Spleen (tissue), 11 donors: ENCODE measurements at regions not wholly inside any gene's neighbourhood (a gene's known extent, or its start where the extent isn't known, plus 50 kb on each side); places are given as distances from the start of the nearest gene placed in this dataset.

Experiments used
- DNase-seq: peaks from one replicate; pipeline ENCODE4 v3.0.0-alpha.2; 2020
- H3K27ac ChIP-seq, 8 donors: fragments of 200-600 bp; sonication (generic) in 7 of 8; 1 replicate in 4 of 8; 2 replicates in 4 of 8; pipeline versions ENCODE4 v1.5.0 to v1.8.0; 2016 to 2021; ENCODE audit warnings: inconsistent platforms in 4 of 8, mild to moderate bottlenecking in 4 of 8, moderate library complexity in 1 of 8
- H3K27me3 ChIP-seq, 7 donors: fragments of 200-600 bp; sonication (generic) in 6 of 7; replicated peaks in 1 of 7; 1 replicate in 4 of 7; 2 replicates in 3 of 7; pipeline versions ENCODE4 v1.5.0 to v1.8.0; 2016 to 2021; ENCODE audit warnings: inconsistent platforms in 3 of 7, mild to moderate bottlenecking in 1 of 7
- H3K36me3 ChIP-seq, 6 donors: fragments of 200-600 bp; sonication (generic) in 5 of 6; 1 replicate in 4 of 6; 2 replicates in 2 of 6; pipeline versions ENCODE4 v1.5.0 to v1.8.0; 2016 to 2021; ENCODE audit warnings: inconsistent platforms in 2 of 6
- H3K4me1 ChIP-seq, 6 donors: fragments of 200-600 bp; sonication (generic) in 5 of 6; 1 replicate in 3 of 6; 2 replicates in 3 of 6; pipeline versions ENCODE4 v1.5.0 to v1.8.0; 2016 to 2021; ENCODE audit warnings: inconsistent platforms in 3 of 6
- H3K4me3 ChIP-seq, 8 donors: fragments of 200-600 bp; sonication (generic) in 7 of 8; 1 replicate in 4 of 8; 2 replicates in 4 of 8; pipeline versions ENCODE4 v1.5.0 to v1.8.0; 2016 to 2021; ENCODE audit warnings: inconsistent platforms in 4 of 8, mild to moderate bottlenecking in 4 of 8, moderate library complexity in 2 of 8
- H3K9me3 ChIP-seq, 8 donors: fragments of 200-600 bp; sonication (generic) in 7 of 8; 1 replicate in 4 of 8; 2 replicates in 4 of 8; pipeline versions ENCODE4 v1.5.0 to v1.8.0; 2016 to 2021; ENCODE audit warnings: inconsistent platforms in 4 of 8
- POLR2A ChIP-seq, 3 donors: fragments of 450-650 bp; IDR thresholded peaks; one replicate each; pipeline ENCODE4 v1.5.1; 2017; ENCODE audit warnings: antibody characterized with exemption in 3 of 3, mild to moderate bottlenecking in 1 of 3
- POLR2AphosphoS5 ChIP-seq, 3 donors: sonication (generic); formaldehyde crosslinking; IDR thresholded peaks; one replicate each; pipeline ENCODE4 v1.5.1; 2017; ENCODE audit warnings: antibody characterized with exemption in 3 of 3
- WGBS, 5 donors: extraction: QIAGEN DNeasy Blood & Tissue Kit in 3 of 5; methylation state at CpG; one replicate each; pipeline versions ENCODE4 v1.1.5 to v1.1.7; 2013 to 2018; 5-methylcytosine and 5-hydroxymethylcytosine counted together
- intact Hi-C: fragments of 100-400 bp; cut with DNase I; formaldehyde crosslinking; loops from one replicate; pipeline ENCODE4 v1.15.0; 2023; ENCODE audit warnings: low total_unique reads
- TF ChIP-seq, protein P1 (sequence below), 11 experiments: fragments of 200-600 bp in 7 of 11; fragments of 450-650 bp in 4 of 11; sonication (generic) in 4 of 11; IDR thresholded peaks in 8 of 11; conservative IDR thresholded peaks in 3 of 11; 1 replicate in 7 of 11; 2 replicates in 4 of 11; pipeline versions ENCODE4 v1.4.0 to v1.8.0; 2016 to 2021; ENCODE audit warnings: antibody characterized with exemption in 11 of 11, inconsistent platforms in 4 of 11, mild to moderate bottlenecking in 1 of 11
- donor health status: healthy with polysubstance abuse.
- donor health status: DM: no; HTN: no; CAD: no; lungs with moderate emphysema.
- donor health status: DM: no; HTN: no; CAD: no.
- donor health status: Bipolar disorder and iron deficiency.
- donor health status: healthy.
- donor health status: DM: no; HTN: no; CAD: no.
- donor health status: DM: yes; HTN: yes; CAD: no.

DNA sequence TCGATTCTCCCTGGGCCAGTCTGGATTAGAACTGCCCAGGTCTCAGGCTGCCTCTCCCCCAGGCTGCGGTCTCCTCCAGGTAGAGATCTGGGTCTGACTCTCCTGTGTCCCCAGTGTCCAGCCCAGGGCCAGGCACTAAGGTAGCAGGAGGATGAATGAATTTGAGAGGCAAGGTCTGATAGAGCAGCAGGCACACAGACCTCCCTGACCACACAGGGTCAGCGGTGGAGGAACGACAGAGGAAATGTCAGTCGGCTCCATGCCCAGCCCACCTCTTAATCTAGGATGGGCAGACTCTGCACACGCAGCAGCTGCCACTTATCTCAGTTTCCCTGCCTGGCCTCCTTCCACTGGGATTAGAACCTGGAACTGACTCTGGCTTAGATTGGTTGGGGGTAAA, 272.7 kb upstream of the MVB12B start:
- TF ChIP-seq POLR2A (IDR thresholded peaks at IDR 0.05) (no peak), POLR2AphosphoS5 (IDR thresholded peaks at IDR 0.05) (no peak)
- TF ChIP-seq, protein P1, sequence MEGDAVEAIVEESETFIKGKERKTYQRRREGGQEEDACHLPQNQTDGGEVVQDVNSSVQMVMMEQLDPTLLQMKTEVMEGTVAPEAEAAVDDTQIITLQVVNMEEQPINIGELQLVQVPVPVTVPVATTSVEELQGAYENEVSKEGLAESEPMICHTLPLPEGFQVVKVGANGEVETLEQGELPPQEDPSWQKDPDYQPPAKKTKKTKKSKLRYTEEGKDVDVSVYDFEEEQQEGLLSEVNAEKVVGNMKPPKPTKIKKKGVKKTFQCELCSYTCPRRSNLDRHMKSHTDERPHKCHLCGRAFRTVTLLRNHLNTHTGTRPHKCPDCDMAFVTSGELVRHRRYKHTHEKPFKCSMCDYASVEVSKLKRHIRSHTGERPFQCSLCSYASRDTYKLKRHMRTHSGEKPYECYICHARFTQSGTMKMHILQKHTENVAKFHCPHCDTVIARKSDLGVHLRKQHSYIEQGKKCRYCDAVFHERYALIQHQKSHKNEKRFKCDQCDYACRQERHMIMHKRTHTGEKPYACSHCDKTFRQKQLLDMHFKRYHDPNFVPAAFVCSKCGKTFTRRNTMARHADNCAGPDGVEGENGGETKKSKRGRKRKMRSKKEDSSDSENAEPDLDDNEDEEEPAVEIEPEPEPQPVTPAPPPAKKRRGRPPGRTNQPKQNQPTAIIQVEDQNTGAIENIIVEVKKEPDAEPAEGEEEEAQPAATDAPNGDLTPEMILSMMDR (IDR thresholded peaks at IDR 0.05 in 8 of 11, conservative IDR thresholded peaks at IDR 0.05 in 3 of 11) = no peak
- DNase-seq = no peak
- Histone ChIP-seq H3K27me3 (peaks cover 0 to 55% (median 5%) of the 10 kb centered on the region in 7 donors), H3K27ac (no peak overlapping the region), H3K4me3 (no peak overlapping the region), H3K36me3 (no peaks in the 10 kb centered on the region), H3K4me1 (no peaks in the 10 kb centered on the region), H3K9me3 (no peaks in the 10 kb centered on the region)
- intact Hi-C loops = no loop called here
- 36 to 62% (median 46%) methylated on average over 6 of the region's 6 CpGs for WGBS, 5 donors

DNA sequence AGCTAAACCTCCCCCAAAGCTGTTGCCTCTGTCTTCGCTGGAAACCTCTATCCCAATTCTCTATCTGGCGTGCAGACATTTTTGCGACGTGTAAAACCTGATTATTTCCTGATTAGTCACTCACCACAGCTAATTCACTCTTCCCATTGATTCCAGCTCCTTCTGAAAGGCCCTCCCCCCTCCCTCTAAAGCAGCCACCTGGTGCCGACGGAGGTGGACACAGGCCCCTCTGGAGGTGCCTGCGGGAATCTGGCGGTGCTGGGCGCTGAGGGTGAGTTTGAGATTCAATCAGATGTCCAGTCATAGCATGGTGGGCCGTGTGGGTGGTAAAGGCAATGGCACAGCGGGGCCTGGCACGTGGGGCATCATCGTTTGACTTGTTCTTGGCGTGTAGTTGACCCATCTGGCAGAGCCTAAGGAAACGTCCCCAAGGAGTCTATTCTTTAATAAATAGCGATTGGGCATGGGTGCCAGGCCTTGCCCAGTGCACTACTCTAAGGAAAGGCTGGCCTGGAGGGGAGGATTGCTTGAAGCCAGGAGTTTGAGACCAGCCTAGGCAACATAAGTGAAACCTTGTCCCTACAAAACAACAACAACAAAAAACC, 271.1 kb upstream of the MVB12B start:
- peak; percentile 30 for DNase-seq
- Histone ChIP-seq H3K27me3 (peaks cover 0 to 59% (median 5%) of the 10 kb centered on the region in 7 donors), H3K27ac (no peak overlapping the region), H3K36me3 (no peaks in the 10 kb centered on the region), H3K4me1 (no peaks in the 10 kb centered on the region), H3K4me3 (no peak overlapping the region), H3K9me3 (no peaks in the 10 kb centered on the region)
- 79 to 86% (median 81%) methylated on average over 16 of the region's 16 CpGs for WGBS, 5 donors
- TF ChIP-seq POLR2A (IDR thresholded peaks at IDR 0.05) = no peak
- no peak for TF ChIP-seq POLR2AphosphoS5 (IDR thresholded peaks at IDR 0.05)
- TF ChIP-seq, protein P1 (IDR thresholded peaks at IDR 0.05 in 8 of 11, conservative IDR thresholded peaks at IDR 0.05 in 3 of 11) = no peak
- intact Hi-C loops = no loop called here

DNA sequence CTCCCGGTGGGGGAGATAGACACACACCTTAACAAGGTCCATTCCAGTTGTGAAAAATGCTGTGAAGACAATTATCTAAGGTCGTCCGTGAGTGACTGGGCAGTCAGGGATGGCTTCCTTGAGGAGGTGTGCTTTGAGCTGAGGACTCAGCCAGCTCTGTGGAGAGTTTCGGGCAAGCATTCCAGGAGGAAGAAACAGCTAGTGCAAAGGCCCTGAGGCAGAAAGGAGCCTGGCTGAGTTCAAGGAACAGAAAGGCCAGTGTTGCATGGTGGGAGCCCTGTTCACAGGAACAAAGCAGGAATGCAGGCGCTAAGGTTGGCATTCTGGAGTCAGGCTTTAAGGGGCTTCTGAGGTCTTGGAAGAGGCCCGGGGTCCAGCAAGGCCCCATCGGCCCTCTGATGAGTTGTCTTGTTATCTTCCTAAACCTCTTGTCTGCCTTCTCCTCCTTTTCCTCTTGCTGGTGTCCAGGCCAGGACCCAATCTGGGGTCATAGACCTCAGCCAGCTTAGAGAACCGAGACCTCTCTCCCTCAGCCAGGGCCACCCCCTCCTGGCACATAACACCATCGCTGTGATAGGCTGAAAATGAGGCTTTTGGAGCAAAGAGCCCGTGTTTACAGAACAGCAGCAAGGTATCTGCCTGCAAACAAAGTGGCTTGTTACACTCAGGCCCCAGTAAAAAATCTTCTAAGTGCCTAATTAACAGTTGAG, 270.2 kb upstream of the MVB12B start:
- Histone ChIP-seq H3K27ac (no peak overlapping the region), H3K4me1 (no peaks in the 10 kb centered on the region), H3K9me3 (no peaks in the 10 kb centered on the region), H3K36me3 (no peaks in the 10 kb centered on the region), H3K4me3 (no peak overlapping the region), H3K27me3 (peaks cover 0 to 51% (median 5%) of the 10 kb centered on the region in 7 donors)
- TF ChIP-seq, protein P1 (IDR thresholded peaks at IDR 0.05 in 8 of 11, conservative IDR thresholded peaks at IDR 0.05 in 3 of 11) = no peak
- TF ChIP-seq POLR2AphosphoS5 (IDR thresholded peaks at IDR 0.05) = no peak
- TF ChIP-seq POLR2A (IDR thresholded peaks at IDR 0.05) = no peak
- DNase-seq = peak; percentile 27
- intact Hi-C loops = no loop called here
- 76 to 82% (median 79%) methylated on average over 10 of the region's 10 CpGs for WGBS, 5 donors

DNA sequence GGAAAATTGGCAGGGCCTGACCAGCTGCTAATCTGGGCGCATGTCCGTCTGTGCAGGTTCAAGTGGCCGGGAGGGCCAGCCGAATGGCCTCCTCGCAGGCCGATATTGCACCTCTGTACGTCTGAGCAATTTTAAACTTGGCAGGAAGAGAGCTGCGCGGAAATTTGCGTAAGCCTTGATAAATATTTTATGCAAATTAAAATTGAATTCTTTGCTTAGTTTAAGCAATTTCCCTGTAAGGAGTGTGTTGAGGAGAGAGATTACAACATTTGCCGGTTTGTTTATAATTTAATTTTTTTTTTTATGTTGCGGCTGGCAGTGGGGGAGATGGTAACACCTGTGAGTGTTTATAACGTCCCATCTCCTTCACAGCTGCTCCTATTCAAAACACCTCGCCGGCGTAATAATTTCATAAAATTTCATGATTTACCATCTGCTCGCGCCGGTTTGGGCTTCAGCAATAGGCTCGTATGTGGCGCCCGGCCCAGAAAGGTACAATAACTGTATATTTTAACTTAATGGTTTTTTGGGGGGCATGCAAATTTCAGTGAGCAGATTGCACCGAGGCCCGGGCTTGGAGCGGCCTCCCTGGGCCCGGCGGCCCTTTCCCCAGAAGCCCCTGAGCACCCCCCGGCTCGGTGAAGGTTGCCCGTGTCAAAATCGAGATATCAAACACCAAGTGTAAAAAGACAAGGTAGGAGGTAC, 269.4 kb upstream of the MVB12B start:
- DNase-seq = peak; percentile 28
- WGBS, 5 donors = 81 to 90% (median 86%) methylated on average over 31 of the region's 31 CpGs
- Histone ChIP-seq H3K9me3 (no peaks in the 10 kb centered on the region), H3K4me3 (no peak overlapping the region), H3K4me1 (no peaks in the 10 kb centered on the region), H3K36me3 (no peaks in the 10 kb centered on the region), H3K27ac (no peak overlapping the region), H3K27me3 (peaks cover 0 to 43% (median 5%) of the 10 kb centered on the region in 7 donors)
- intact Hi-C loops = no loop called here
- TF ChIP-seq POLR2AphosphoS5 (IDR thresholded peaks at IDR 0.05) = no peak
- TF ChIP-seq, protein P1 (IDR thresholded peaks at IDR 0.05 in 8 of 11, conservative IDR thresholded peaks at IDR 0.05 in 3 of 11) = no peak
- TF ChIP-seq POLR2A (IDR thresholded peaks at IDR 0.05) = no peak
